Prostate gland (tissue), 2 donors: ENCODE measurements at regions not wholly inside any gene's neighbourhood (a gene's known extent, or its start where the extent isn't known, plus 50 kb on each side); places are given as distances from the start of the nearest gene placed in this dataset.

Experiments used
- DNase-seq: peaks from one replicate; pipeline ENCODE4 v3.0.0-alpha.2; 2019; ENCODE audit warnings: low spot score
- H3K27ac ChIP-seq, 2 donors: fragments of 200-600 bp; sonication (generic); 2 replicates each; pipeline ENCODE4 v1.5.1; 2017 to 2019
- H3K27me3 ChIP-seq: fragments of 200-600 bp; sonication (generic); replicated peaks from 2 replicates; pipeline ENCODE4 v1.5.1; 2019; ENCODE audit not compliant: insufficient read depth
- H3K36me3 ChIP-seq, 2 donors: fragments of 200-600 bp; sonication (generic); 1 replicate in 1 of 2; 2 replicates in 1 of 2; pipeline versions ENCODE4 v1.5.1 to v1.8.1; 2017 to 2019
- H3K4me1 ChIP-seq: fragments of 200-600 bp; sonication (generic); replicated peaks from 2 replicates; pipeline ENCODE4 v1.5.1; 2019
- H3K4me3 ChIP-seq, 2 donors: fragments of 200-600 bp; sonication (generic); 2 replicates each; pipeline ENCODE4 v1.5.1; 2017 to 2019
- H3K9me3 ChIP-seq: fragments of 200-600 bp; sonication (generic); 2 replicates; pipeline ENCODE4 v1.5.1; 2017
- CTCF ChIP-seq, 4 experiments: fragments of 200-600 bp in 2 of 4; fragments of 450-650 bp in 2 of 4; sonication (generic) in 2 of 4; IDR thresholded peaks; 1 replicate in 3 of 4; 2 replicates in 1 of 4; pipeline ENCODE4 v1.5.1; 2016 to 2019; ENCODE audit warnings: antibody characterized with exemption in 4 of 4, mild to moderate bottlenecking in 2 of 4, moderate library complexity in 2 of 4
- POLR2A ChIP-seq: fragments of 450-650 bp; IDR thresholded peaks from one replicate; pipeline ENCODE4 v1.6.1; 2016; ENCODE audit warnings: antibody characterized with exemption, mild to moderate bottlenecking
- POLR2AphosphoS5 ChIP-seq: sonication (generic); formaldehyde crosslinking; IDR thresholded peaks from one replicate; pipeline ENCODE4 v1.6.1; 2017; ENCODE audit warnings: antibody characterized with exemption
- WGBS: methylation state at CpG from one replicate; pipeline ENCODE4 v1.1.5; 2018; 5-methylcytosine and 5-hydroxymethylcytosine counted together
- intact Hi-C: fragments of 100-400 bp; cut with DNase I; formaldehyde crosslinking; loops from one replicate; pipeline ENCODE4 v1.14.2; 2022

DNA sequence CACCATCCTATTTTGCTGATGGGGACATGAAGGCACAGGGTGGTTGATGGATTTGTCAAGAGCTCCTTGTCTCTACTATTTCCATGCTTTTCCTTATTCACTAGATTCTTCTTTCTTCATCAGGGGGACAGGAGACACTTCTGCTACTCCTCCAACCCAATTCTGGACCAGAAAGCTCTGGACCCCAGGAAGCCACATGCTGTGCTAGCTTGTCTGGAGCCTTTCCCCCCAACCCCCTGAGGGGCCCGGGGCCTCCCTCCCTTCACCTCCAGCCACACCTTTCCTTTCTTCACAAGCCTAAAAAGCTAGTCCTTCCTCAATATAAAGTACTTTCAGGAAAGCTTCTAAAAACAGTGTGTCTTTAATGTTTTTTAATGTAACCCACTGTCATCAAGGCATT, 75.1 kb upstream of the CAPRIN2 start:
- intact Hi-C loops = no loop called here
- Histone ChIP-seq H3K36me3 (no peaks in the 10 kb centered on the region), H3K4me1 (no peaks in the 10 kb centered on the region), H3K27me3 (no peaks in the 10 kb centered on the region), H3K4me3 (no peak overlapping the region), H3K9me3 (no peaks in the 10 kb centered on the region), H3K27ac (no peak overlapping the region)
- TF ChIP-seq POLR2AphosphoS5 (no peak), CTCF (IDR thresholded peaks at IDR 0.05) (no peak), POLR2A (no peak)
- no peak for DNase-seq
- WGBS = 43% methylated on average over 1 of the region's 1 CpG

- 51% methylated on average over 4 of the region's 4 CpGs for WGBS
- Histone ChIP-seq H3K4me3 (no peak overlapping the region), H3K27me3 (no peaks in the 10 kb centered on the region), H3K27ac (no peak overlapping the region), H3K4me1 (no peaks in the 10 kb centered on the region), H3K9me3 (no peaks in the 10 kb centered on the region), H3K36me3 (no peaks in the 10 kb centered on the region)
- no peak for DNase-seq
- TF ChIP-seq CTCF (IDR thresholded peaks at IDR 0.05) (no peak), POLR2AphosphoS5 (no peak), POLR2A (no peak)
- intact Hi-C loops = no loop called here
These were observed 73.9 kb upstream of the CAPRIN2 start for GRCh38 chr12:30828686-30829085.

- WGBS = 82% methylated on average over 15 of the region's 15 CpGs
- Histone ChIP-seq H3K27ac (no peak overlapping the region), H3K36me3 (no peaks in the 10 kb centered on the region), H3K27me3 (no peaks in the 10 kb centered on the region), H3K4me1 (no peaks in the 10 kb centered on the region), H3K4me3 (no peak overlapping the region), H3K9me3 (no peaks in the 10 kb centered on the region)
- no peak for TF ChIP-seq CTCF (IDR thresholded peaks at IDR 0.05)
- TF ChIP-seq POLR2A = no peak
- no peak for TF ChIP-seq POLR2AphosphoS5
- no peak for DNase-seq
- intact Hi-C loops = no loop called here
These were observed 72.6 kb upstream of the CAPRIN2 start for GRCh38 chr12:30827101-30828066.

DNA sequence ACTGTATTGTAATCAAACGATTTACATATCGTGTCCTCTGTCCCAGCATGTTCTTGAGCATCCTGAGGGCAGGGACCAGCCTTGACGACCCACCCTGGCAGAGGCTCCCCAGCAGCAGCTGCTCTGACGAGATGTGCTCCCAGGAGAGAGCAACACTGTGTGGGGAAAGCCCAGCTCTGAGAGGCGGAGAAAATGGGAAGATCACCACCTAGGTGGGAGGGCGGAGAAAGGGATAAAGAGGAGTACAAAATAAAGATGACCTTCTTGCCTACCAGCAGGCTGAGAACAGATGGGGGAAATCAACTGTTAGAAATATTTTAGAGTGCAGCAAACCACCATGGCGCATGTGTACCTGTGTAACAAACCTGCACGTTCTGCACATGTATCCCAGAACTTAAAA, 71.5 kb upstream of the CAPRIN2 start:
- H3K36me3 ChIP-seq = no peaks in the 10 kb centered on the region
- H3K9me3 ChIP-seq = no peaks in the 10 kb centered on the region
- DNase-seq = no peak
- H3K4me1 ChIP-seq = no peaks in the 10 kb centered on the region
- no peak for TF ChIP-seq POLR2AphosphoS5
- TF ChIP-seq CTCF (IDR thresholded peaks at IDR 0.05) = no peak
- no peak for TF ChIP-seq POLR2A
- H3K4me3 ChIP-seq = no peak overlapping the region
- no peak overlapping the region for H3K27ac ChIP-seq
- WGBS = 85% methylated on average over 8 of the region's 8 CpGs
- H3K27me3 ChIP-seq = no peaks in the 10 kb centered on the region
- intact Hi-C loops = no loop called here

- TF ChIP-seq POLR2A (no peak), CTCF (IDR thresholded peaks at IDR 0.05) (no peak), POLR2AphosphoS5 (no peak)
- DNase-seq = no peak
- no peaks in the 10 kb centered on the region for H3K4me1 ChIP-seq
- no peak overlapping the region for H3K4me3 ChIP-seq
- intact Hi-C loops = no loop called here
- no peaks in the 10 kb centered on the region for H3K27me3 ChIP-seq
- H3K27ac ChIP-seq = no peak overlapping the region
- H3K36me3 ChIP-seq = no peaks in the 10 kb centered on the region
- 76% methylated on average over 4 of the region's 4 CpGs for WGBS
- no peaks in the 10 kb centered on the region for H3K9me3 ChIP-seq
These were observed 70.6 kb upstream of the CAPRIN2 start for GRCh38 chr12:30825341-30825740.
